ENCODE measurements at regions not wholly inside any gene's neighbourhood (a gene's known extent, or its start where the extent isn't known, plus 50 kb on each side); places are given as distances from the start of the nearest gene placed in this dataset.

DNA sequence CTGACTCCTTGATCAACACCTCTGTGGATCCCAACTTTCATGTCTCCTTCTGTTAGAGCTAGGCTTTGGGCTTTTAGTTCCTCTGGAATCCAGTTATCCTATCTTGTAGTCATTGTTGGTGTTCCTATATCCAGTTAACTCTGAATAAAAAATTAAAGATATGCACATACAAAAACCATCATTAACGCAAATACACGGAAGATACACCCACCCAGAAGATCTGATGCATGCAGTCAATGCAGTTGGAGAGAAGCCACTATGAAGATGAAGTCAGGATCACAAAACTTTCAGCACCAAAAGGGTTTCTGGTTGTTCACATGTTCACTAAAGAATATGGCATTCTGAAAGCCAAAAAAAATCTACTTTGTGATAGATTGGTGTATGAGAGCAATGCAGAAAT, 123.6 kb upstream of the LHX8 start:
- TF ChIP-seq, protein P1, sequence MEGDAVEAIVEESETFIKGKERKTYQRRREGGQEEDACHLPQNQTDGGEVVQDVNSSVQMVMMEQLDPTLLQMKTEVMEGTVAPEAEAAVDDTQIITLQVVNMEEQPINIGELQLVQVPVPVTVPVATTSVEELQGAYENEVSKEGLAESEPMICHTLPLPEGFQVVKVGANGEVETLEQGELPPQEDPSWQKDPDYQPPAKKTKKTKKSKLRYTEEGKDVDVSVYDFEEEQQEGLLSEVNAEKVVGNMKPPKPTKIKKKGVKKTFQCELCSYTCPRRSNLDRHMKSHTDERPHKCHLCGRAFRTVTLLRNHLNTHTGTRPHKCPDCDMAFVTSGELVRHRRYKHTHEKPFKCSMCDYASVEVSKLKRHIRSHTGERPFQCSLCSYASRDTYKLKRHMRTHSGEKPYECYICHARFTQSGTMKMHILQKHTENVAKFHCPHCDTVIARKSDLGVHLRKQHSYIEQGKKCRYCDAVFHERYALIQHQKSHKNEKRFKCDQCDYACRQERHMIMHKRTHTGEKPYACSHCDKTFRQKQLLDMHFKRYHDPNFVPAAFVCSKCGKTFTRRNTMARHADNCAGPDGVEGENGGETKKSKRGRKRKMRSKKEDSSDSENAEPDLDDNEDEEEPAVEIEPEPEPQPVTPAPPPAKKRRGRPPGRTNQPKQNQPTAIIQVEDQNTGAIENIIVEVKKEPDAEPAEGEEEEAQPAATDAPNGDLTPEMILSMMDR (IDR thresholded peaks at IDR 0.05): no peak
- DNase-seq (ENCODE audit: low spot score) (no peak), ATAC-seq (ENCODE audit: low FRiP score) (no peak)

DNA sequence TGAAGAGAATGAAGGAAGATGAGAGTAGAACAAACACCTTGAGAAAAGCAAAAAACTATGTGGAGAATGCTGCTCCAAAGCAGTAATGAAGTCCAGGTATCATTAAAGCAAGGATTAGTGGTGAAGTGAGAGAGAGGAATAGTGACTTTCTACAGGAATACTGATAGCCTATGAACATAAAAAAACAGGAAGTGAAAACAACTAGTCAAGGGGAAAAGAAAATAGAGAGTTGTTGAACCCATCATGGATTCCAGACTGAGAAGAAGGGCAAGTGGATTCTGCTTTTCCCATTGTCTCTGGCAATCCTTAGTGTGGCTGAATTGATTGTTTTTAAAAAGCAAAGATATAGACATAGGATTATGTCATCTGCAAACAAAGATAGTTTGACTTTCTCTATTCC, 119.9 kb upstream of the LHX8 start:
- ATAC-seq (ENCODE audit: low FRiP score) (no peak), DNase-seq (ENCODE audit: low spot score) (no peak)
- TF ChIP-seq, protein P1 (IDR thresholded peaks at IDR 0.05): no peak

DNA sequence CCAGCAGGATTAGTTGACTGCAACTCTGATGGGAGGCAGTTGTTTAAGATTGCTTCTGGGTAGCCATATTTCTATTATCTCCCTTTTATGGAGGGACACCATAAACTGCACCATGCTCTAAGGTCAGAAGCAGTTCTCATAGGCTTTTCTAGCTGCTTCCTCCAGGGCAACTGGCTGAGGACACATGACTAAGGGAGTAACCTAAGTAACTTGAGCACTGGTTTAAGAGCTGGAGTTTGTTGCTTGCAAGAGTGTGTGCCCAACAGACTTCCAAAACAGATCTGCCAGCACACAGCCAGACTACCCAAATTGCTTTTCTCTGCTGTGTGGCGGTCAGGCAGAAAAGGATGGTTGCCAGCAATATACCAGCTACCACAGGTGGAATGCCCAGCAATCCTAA, 111.2 kb upstream of the LHX8 start:
- no peak for ATAC-seq (ENCODE audit: low FRiP score)
- TF ChIP-seq, protein P1 (IDR thresholded peaks at IDR 0.05): no peak
- DNase-seq (ENCODE audit: low spot score): no peak

DNA sequence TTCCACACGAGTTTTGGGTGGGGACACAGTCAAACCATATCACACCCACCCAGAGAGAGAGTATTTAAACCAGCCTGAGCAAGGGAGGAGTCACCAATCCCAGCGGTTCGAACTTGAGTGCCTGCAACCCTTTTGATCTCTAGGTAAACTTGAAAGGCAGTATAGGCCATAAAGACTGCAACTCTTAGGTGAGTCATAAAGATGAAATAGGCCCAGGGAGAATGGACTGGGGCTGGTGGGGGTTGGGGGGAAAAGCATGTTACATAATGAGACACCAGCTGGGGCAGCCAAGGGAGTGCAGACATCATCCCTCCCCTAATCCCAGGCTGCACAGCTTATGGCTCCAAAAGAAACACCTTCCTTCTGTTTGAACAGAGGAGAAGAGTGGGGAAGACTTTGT, 99.8 kb upstream of the LHX8 start:
- TF ChIP-seq, protein P1 (IDR thresholded peaks at IDR 0.05): no peak
- DNase-seq (ENCODE audit: low spot score) (no peak), ATAC-seq (ENCODE audit: low FRiP score) (no peak)

DNA sequence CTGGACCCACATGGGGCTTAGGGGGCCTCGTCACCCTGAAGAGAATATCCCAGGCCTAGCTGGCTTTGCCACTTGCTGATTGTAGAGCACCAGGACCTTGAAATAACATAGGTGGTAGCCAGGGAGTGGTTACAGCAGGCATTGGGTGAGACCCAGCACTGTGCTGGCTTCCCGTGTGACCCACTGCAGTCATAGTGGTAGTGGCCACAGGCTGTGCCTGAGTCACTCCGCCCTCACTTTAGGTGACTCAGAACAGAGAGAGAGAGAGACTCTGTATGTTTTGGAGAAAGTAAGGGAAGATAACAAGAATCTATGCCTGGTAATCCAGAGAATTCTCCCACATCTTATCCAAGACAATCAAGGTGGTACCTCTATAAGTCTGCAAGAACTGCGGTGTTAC, 98.7 kb upstream of the LHX8 start:
- DNase-seq (ENCODE audit: low spot score) (no peak), ATAC-seq (ENCODE audit: low FRiP score) (no peak)
- TF ChIP-seq, protein P1 (IDR thresholded peaks at IDR 0.05): no peak

DNA sequence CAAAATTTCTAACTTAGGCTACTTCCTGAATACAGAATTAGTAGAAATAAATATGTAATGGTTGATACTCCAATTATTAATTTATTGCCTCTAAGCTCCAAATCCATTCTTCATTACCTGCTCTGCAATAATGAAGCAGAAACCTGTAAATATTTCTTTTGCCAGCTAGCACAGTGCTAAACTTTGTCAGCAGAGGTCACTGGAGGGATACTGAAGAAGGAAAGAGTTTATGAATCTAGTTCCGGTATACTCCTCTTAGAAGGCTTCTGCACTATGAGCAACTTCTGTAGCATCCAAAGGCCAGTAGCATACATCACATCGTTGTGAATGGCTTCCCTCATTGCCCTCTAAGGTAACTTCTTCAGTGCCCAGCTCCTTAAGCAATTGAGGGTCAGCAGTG, 81.0 kb upstream of the LHX8 start:
- DNase-seq (ENCODE audit: low spot score): no peak
- TF ChIP-seq, protein P1 (IDR thresholded peaks at IDR 0.05): no peak
- ATAC-seq (ENCODE audit: low FRiP score): no peak

DNA sequence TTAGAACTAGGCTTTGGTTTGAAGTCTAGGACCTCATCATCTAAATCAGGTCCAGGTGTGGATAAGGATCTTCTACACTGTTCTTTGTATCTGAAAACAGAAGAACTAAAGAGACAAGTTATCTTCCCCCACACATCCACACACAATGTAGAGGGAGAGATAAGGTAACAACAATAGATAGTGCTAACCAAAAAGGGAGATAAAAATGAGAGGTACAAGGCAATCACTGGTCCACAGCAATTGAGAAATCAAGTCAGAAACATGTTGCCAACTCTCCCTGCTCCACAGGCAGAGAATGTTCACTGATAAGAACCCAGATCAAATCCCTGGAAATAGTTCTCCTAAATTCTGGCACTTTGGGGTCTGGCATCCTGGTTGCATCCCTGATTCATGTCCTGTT, 75.8 kb upstream of the LHX8 start:
- ATAC-seq (ENCODE audit: low FRiP score) (no peak), DNase-seq (ENCODE audit: low spot score) (no peak)
- TF ChIP-seq, protein P1 (IDR thresholded peaks at IDR 0.05): no peak

All from omental fat pad (tissue), 3 donors.